Retinal pigment epithelial cell (primary cell): ENCODE measurements at regions not wholly inside any gene's neighbourhood (a gene's known extent, or its start where the extent isn't known, plus 50 kb on each side); places are given as distances from the start of the nearest gene placed in this dataset.
"Not testable (repeated sequence)": the region's sequence is repeated elsewhere in the genome, so short reads cannot be mapped to it uniquely, and the experiment has no call there.

ENCODE experiments used
- DNase-seq: peaks from one replicate; pipeline ENCODE4 v3.0.0-alpha.2; 2010; ENCODE audit warnings: low read depth
- H3K4me3 ChIP-seq: 2 replicates; pipeline ENCODE4 v1.5.1; 2011; ENCODE audit warnings: mild to moderate bottlenecking, low read length, control low read depth, moderate library complexity
- CTCF ChIP-seq: conservative IDR thresholded peaks from 2 replicates; pipeline ENCODE4 v1.5.1; 2011; ENCODE audit warnings: low read depth, low read length, control low read depth, inconsistent platforms

GRCh38 chr15:84094720-84095119 is 140.9 kb upstream of the GOLGA6L4 start:
- DNase-seq, H3K4me3 ChIP-seq: not testable (repeated sequence)

GRCh38 chr15:84097053-84097452 is 138.5 kb upstream of the GOLGA6L4 start:
- not testable (repeated sequence) for DNase-seq, H3K4me3 ChIP-seq

- no peak for DNase-seq
- H3K4me3 ChIP-seq: no peak overlapping the region
- no peak for TF ChIP-seq CTCF
These were observed 137.0 kb upstream of the GOLGA6L4 start for GRCh38 chr15:84098604-84099003.

GRCh38 chr15:84099181-84099580 is 136.4 kb upstream of the GOLGA6L4 start:
- no peak for TF ChIP-seq CTCF
- no peak for DNase-seq
- H3K4me3 ChIP-seq: no peak overlapping the region

GRCh38 chr15:84103345-84103744 is 132.2 kb upstream of the GOLGA6L4 start:
- no peak for TF ChIP-seq CTCF
- DNase-seq: no peak
- no peak overlapping the region for H3K4me3 ChIP-seq

GRCh38 chr15:84104853-84105252 is 130.7 kb upstream of the GOLGA6L4 start:
- DNase-seq: no peak
- H3K4me3 ChIP-seq: no peak overlapping the region
- TF ChIP-seq CTCF: no peak

GRCh38 chr15:84108728-84109127 is 126.8 kb upstream of the GOLGA6L4 start:
- no peak overlapping the region for H3K4me3 ChIP-seq
- TF ChIP-seq CTCF: peak; percentile 54
- DNase-seq: no peak

- TF ChIP-seq CTCF: no peak
- no peak overlapping the region for H3K4me3 ChIP-seq
- DNase-seq: no peak
These were observed 124.0 kb upstream of the GOLGA6L4 start for GRCh38 chr15:84111575-84111974.
